ENCODE measurements at regions not wholly inside any gene's neighbourhood (a gene's known extent, or its start where the extent isn't known, plus 50 kb on each side); places are given as distances from the start of the nearest gene placed in this dataset.

DNA sequence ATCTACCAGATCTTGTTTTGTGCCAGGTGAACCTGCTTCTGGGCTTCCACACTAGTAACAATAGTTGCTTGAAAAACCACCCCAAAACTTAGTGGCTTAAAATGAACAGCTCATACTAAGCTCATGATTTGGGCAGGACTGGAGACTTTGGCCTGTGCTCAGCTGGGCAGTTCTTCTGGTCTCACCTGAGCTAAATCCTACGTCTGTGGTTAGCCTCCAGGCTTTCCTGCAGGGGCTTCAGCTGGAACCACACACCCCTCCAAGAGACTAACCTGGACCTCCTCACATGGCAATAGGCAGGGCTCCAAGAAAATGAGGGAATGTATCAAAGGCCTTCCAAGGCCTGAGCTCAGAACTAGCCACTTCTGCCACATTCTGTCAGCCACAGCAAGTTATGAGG is 144.1 kb downstream of the CD8B2 start:
- DNase-seq, result no peak

DNA sequence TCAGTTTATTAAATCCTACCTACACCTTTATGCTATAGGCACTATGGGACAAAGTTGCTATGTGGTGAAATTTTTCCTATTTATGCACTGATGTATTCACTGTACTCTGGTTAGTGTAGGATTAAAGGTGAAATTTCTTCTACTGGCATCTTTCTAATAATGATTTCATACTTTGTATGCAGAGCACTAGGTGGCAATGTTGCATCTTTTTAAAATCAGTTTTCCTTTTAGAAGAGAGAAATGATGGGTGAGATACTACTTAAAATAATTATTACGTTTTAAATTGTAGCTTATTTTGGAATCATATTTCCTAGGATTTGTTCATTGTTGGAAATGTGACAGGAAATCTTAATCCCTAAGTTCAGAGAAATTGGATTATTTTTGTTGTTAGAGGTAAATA is 150.9 kb downstream of the CD8B2 start:
- no peak for DNase-seq

DNA sequence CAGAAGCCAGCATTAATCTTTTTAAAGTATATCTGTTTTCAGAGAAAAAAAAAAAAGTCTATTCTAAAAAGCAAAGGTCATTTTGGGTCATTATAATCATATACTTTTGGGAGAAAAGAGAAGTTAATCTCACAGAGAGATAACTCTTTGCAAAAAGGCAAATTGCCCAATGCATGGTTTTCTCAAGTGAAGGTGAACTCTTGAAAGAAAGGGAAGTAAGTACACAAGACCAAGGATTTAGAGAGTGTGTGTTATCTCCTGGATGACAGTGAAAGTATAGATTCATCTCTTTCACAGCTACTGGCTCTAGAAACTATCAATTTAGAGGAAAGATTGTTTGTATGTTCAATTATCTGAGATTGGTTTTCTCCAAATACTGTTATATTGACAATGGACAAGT is 151.4 kb downstream of the CD8B2 start:
- no peak for DNase-seq

DNA sequence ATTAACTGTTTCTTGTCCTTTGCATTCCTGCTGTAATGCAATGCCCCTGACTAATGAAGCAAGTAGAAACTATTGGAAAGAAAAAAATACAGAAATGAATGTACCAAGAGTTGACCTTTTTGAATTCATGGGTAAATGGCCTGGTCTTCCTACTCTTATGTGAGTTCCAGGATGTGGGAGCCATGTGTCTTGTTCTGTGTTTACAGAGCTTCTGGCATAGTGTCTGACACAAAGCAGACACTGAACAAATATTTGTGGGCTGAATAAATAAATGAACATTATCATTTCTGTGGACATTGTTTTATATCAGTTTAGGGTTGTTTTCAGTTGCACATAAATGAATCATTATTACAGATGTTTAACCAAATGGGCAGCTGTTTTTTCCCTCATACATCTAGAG is 155.5 kb downstream of the CD8B2 start:
- no peak for DNase-seq

DNA sequence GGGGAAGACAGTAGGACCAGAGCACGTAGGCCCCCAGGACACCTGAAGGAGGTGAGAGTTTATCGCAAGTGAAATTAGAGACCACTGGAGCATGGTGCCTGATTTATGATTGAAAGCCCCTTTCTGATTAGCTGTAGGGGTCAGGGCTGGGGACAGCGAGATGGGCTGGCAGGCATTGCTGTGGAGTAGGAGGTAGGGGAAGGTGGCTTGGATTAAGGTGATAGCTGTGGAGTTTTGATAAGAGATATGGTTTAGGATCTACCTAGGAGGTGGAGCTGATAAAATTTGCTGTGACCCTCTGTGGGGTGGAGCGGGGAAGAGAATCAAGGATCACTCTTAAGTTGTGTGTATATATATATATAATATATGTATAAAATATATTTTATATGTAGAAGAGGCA is 157.5 kb downstream of the CD8B2 start:
- DNase-seq, result no peak

DNA sequence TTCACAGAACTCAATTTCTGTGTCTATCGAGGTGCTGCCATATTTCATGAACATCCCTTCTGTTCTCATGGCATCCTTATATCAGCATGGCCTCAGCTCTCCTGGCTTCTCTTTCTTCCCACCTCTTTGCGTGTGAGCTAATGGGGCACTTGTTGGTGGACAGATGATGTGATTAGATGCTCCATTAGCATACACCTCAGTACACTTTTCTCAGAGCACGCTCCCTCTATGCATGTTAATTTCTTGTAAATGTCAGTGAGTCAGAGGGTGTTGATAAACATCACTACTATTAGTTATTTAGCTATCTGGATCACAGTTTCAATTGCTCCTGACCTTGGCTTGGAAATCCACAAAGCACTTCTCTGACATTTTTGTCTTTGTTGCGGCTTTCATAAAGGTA is 159.4 kb downstream of the CD8B2 start:
- DNase-seq, result no peak

DNA sequence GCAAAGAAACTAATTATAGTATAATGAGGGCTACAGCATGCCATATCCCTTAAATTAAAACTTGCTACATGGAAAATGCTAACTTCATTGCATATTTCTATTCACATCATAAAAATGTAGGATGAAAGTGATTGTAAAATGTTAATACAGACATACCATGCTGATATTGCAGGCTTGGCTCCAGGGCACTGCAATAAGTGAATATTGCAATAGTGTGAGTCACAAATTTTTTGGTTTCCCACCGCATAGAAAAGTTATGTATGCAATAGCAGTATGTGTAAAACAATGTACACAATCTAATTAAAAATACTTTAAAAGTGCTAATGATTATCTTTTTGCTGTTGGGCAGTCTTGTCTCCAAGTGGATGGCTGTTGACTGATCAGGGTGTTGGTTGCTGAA is 162.1 kb downstream of the CD8B2 start:
- no peak for DNase-seq

DNA sequence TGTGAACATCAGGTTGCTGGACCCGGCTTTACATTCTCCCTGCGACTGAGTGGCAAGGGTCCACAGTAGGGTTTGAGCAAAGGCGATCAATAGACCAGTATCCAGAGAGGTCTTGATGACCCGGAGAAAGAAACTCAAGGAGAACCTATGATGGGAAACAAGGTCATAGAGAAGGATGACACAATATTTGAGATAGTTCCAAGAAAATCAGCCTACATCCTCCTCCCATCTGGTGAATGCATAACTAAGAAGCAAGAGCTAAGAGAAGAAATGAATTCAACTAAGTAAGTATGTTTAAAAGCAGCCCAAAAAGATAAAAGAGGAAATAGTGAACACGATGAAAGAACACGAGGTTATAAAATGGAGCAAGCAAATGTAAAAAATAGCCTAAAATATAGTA is 166.3 kb downstream of the CD8B2 start:
- DNase-seq, result no peak

DNA sequence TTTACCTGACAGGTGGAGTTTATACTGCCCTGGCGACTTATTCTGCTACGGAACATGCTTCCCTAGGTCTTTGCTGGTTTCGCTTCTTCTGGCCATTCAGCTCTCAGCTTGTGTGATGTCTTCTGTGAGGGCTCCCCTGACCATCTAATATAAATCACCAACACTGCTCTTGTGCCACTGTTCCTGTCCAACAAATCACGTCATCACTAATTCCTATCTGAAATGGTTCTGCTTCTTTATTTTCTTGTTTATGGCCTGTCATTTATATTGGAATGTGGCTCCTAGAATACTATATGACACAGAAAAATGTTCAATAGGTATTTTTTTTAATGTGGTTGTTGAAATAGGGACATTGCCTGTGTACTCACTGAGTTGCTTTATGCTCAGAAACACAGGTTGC is 171.5 kb downstream of the CD8B2 start:
- DNase-seq, result no peak

DNA sequence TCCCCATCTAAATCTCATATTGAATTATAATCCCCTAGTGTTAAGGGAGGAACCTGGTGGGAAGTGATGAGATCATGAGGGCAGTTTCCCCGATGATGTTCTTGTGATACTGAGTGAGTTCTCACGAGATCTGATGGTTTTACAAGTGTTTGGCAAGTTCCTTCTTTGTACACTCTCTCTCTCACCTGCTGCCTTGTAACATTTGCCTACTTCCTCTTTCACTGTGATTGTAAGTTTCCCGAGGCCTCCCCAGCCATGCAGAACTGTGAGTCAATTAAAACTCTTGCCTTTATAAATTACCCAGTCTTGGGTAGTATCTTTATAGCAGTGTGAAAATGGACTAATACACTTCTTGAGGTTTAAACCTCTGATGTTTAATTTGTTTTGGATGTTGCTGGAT is 177.5 kb downstream of the CD8B2 start:
- no peak for DNase-seq

DNA sequence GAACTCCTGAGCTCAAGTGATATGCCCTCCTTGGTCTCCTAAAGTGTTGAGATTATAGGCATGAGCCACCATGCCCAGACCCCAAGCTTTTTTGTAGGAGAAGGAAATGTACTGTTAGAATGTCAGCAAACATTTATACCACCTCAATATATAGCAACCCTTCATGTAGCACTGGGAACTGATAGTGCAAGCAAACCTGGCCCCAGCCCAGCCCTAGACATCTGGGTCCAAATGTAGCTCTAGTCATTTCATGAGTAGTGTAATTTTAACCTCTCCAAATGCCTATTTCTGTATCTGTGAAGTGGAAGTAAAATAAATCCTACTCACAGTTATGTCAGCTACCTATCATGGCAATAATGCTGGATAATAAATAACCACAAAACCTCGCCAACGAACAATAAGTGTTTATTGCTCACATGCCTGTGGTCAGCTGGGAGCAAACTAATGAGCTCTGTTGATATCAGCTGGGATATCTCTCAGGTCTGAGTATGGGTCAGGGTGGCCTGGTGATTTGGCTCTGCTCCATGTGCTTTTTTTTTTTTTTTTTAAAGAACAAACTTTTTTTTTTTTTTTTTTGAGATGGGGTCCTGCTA is 180.4 kb downstream of the CD8B2 start:
- DNase-seq, result no peak

DNA sequence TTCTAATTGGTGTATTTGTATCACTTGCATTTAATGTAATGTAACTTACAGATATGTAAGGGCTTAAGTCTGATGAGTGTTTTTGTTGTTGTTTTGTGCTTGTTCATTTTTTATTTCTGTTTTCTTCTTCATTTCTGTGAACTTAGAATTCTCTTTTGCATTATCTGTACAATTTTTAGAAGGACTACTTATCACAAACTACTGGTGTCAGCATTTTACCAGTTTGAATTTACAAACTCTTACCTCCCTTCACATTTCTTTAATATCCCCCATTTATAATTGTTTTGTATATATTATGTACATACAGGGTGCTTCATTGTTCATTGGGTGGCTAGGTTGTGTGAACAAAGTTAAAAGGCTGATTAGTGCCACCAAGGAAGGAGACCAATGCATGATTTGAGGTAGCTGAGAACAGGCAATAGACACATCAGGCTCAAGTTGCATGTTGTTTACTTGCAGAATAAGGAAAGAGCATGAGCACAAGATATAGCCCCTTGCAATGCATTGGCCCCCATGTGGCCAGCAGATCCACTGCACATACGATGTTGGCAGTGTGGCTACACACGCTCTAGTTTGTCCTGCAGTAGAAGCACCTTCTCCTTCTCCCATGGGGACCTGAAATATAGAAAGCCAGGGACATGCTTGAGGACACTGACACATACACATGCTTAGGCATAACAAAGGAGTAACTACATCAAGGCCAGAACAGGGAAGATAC is 198.2 kb downstream of the CD8B2 start:
- no peak for DNase-seq

DNA sequence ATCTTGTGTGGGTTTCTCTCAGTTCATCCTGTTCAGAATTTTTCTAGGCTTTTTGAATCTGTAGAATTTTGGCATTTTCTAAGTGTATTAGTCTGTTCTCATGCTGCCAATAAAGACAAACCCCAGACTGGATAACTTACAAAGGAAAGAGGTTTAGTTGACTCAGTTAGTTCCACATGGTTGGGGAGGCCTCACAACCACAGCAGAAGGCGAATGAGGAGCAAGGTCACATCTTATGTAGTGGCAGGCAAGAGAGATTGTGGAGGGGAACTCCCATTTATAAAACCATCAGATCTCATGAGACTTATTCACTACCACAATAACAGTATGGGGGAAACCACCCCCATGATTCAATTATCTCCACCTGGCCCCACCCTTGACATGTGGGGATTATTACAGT is 199.2 kb downstream of the ST6GAL2 start:
- DNase-seq, result no peak

DNA sequence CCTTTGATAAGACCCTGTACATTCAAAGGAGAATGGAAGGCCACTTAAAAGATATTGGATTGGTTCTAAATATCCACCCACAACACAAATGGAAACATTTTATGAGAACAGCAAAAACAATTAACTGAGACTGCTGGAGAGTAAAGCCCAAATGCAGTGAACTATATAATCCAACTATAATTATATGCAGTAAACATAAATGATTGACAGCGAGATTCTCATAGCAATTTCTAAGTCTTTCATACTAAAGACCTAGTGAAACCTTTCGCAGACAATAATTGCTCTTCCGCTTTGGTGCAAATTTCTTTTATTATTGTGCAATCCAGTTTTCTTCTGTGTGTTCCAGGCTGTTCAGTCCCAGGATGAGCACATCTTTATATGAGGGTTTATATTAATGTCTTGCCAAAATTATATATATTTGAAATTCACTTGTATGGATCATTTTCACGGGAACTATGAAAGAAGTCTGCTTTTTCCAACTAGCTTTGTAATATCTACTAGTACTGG is 190.9 kb downstream of the ST6GAL2 start:
- no peak for DNase-seq

DNA sequence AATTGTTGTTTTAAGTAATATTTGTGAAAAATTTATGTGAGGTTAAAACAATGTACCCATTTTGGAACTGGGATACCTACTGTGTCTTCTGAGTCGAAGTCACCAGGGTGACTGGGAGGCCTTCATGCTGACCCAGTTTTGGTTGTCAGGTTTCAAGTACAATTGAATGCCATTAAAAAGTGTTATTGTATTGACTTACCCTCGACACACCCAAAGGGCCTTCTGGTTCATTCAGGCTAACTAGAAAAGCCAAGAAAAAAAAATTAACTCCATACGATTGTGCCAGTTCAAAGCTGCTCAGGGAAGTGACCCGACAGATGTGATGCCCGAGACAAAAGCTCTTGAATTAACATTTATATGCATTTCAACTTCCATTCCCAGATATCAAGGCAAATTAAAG is 190.0 kb downstream of the ST6GAL2 start:
- no peak for DNase-seq

DNA sequence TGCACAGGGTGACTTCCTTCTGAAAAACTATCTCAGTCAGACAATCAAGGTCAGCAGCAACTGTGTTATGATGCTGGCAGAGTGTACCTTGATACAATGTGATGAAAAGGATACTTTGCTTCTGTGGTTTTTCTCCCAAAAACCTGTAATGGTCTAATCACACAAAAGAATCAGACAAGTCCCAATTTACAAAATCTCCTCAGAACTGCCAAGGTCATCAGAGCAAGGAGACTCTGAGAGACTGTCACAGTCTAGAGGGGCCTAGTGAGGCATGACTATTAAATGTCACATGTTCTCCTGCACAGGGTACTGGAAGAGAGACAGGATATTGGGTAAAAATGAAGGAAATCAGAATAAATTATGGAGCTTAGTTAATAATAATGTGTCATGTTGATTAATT is 185.4 kb downstream of the ST6GAL2 start:
- DNase-seq, result no peak

DNA sequence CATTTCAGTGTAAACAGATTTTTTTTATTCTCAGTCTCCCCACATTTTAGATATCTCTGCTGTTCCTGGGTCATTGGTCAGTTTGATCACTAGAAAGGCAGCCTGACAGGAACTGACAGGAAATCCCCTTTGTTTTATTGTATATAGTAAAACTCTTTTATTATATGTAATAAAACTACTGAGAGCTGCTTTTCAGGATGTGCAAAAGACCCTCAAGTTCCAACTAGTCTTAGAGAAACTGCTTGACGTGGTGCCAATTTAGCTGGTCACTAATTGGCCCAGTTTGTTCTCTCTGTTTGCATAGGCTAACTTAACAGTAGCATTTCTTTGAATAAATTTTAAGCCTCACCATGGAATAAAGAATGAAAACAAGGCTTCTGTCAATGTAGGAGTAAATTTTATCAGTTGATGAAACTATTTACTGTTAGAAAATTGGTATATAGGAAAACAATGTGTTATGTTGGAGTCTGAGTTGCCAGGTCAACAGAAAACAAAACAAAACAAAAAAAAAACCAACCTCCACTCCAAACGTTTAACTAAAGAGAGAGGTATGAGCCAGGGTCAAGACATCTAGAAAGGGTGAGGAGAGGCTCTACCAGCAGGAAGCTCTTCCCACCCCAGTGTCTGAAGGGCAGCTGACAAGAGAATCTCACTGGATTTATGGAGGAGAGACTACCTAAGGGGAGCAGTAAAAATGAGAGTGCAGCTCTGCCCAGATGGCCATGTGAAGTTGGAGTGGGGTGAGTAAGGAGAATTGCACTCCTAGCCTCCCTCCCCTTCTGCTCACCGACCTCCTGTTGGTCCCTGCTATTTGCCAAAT is 184.6 kb downstream of the ST6GAL2 start:
- DNase-seq, result no peak

DNA sequence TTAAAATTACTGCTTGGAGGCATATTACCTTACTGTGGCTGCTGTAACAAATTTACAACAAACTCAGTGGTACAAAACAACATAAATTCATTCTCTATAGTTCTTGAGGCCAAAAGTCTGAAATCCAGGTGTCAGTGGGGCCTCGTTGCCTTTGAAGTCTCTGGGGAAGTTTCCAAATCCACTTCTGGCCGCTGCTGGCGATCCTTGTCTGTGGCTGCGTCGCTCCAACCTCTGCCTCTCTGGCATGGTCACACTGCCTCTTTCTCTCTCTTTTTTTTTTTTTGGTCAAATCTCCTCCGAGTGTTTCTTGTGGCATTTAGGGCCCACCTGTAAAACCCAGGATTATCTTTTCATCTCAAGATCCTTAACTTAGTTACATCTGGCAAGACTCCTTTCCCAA is 182.8 kb downstream of the ST6GAL2 start:
- no peak for DNase-seq

DNA sequence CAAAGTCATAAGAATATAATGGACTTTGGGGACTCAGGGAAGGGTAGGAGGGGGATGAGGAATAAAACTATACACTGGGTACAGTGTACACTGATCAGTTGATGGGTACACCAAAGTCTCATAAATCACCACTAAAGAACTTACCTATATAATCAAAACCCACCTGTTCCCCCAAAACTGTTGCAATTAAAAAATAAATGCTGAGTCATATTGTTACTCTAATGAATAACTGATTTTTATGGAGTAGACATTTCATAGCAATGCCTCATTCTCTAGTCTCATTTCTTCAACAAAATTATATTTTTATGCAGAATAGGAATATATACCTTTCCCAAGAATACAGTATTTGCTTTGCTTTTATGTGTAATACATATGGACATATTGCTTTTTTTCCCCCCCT is 181.2 kb downstream of the ST6GAL2 start:
- no peak for DNase-seq

DNA sequence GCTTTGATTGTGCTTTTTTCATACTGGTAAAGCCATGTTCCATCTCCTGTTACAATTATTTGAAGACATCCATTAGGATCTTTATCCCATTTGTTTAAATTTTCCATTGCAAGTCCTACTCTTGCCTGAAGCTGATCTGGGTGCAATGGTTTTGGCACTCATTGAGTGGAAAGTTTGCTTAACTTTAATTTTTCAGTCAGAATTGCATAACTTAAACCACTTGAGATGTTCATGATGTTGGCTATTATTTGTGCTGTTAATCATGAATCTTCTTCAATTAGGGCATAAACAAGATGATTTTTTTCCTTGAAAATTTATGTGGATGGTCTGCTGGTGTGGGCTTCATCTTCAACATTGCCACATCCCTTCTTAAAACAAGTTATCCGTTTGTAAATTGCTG is 180.1 kb downstream of the ST6GAL2 start:
- no peak for DNase-seq

DNA sequence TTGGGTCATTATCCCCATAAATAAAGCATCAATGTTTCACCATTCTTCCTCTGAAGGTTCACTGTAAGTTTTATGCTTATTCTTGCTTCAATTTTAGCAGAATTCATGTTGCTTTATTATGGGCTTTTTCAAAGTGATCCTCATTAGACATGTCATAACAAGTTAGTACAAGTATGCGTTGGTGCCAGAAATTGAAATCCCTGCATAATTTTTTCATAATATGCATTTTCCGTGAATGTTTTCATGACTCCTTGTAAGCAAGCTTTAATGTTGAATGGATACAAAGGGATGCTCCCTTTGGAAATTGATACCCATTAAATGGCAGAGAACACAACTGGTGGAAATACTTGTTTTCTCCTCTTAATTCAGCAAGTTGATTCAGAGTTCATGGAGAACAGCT is 179.7 kb downstream of the ST6GAL2 start:
- no peak for DNase-seq

DNA sequence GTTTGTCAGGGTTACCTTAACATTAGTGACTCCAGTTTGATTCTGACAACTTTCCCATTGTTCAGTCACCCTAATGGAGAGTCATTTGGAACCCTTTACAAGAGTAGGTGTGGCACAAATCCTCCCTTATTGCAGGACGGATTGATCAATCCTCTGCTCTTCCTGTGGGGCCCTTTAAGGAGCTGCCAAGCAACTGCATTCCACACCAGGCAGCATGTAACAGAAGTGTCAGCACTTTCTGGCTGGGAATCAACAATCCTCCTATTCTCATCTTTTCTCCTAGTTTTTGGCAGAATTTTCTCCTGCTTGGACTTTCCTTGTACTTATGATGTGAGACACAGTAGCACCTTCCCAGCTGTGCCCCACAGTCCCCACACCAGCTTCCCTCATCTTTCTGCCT is 177.8 kb downstream of the ST6GAL2 start:
- DNase-seq, result no peak

DNA sequence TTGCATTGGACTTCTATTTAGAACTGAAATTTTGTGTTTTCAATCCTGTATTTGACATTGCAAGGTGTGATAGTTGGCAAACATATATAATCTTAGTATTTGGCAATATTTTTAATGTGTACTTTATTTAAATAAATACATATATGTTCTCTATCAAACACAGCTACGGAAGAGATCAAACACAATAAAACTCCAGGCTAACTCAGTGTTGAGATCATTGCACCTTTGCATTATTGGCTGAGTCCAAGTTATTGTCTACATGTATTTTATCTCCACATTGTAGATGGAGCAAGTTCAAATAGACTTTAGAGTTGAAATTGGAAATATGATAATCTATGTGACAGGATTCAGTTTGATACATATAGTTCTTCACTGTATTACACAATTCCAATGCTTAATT is 176.7 kb downstream of the ST6GAL2 start:
- DNase-seq, result no peak

DNA sequence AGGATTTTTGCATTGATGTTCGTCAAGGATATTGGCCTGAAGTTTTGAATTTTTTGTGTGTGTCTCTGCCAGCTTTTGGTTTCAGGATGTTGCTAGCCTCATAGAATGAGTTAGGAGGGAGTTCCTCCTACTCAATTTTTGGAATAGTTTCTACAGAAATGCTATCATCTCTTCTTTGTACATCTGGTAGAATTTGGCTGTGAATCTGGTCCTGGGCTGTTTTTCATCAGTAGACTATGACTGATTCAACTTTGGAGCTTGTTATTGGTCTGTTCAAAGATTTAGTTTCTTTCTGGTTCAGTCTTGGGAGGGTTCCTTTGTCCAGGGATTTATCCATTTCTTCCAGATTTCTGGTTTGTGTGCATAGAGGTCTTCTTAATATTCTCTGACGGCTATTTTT is 166.7 kb downstream of the ST6GAL2 start:
- no peak for DNase-seq

All from NCI-H510A (cell line).